ENCODE measurements at regions not wholly inside any gene's neighbourhood (a gene's known extent, or its start where the extent isn't known, plus 50 kb on each side); places are given as distances from the start of the nearest gene placed in this dataset.

DNA sequence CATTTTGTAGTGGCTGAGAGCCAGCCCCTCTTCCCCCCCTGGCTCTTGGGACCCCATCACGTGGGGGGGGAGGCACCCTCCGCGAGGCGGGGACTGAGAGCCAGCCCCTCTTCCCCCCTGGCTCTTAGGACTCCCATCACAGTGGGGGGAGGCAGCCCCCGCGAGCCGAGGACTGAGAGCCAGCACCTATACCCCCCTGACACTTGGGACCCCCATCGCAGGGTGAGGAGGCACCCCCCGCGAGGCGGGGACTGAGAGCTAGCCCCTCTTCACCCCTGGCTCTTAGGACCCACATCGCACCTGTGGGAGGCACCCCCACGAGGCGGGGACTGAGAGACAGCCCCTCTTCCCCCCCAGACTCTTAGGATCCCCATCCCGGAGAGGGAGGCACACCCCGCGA is 2426.5 kb upstream of the PCDH20 start:
- TF ChIP-seq, protein P1, sequence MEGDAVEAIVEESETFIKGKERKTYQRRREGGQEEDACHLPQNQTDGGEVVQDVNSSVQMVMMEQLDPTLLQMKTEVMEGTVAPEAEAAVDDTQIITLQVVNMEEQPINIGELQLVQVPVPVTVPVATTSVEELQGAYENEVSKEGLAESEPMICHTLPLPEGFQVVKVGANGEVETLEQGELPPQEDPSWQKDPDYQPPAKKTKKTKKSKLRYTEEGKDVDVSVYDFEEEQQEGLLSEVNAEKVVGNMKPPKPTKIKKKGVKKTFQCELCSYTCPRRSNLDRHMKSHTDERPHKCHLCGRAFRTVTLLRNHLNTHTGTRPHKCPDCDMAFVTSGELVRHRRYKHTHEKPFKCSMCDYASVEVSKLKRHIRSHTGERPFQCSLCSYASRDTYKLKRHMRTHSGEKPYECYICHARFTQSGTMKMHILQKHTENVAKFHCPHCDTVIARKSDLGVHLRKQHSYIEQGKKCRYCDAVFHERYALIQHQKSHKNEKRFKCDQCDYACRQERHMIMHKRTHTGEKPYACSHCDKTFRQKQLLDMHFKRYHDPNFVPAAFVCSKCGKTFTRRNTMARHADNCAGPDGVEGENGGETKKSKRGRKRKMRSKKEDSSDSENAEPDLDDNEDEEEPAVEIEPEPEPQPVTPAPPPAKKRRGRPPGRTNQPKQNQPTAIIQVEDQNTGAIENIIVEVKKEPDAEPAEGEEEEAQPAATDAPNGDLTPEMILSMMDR (conservative IDR thresholded peaks at IDR 0.05; ENCODE audit: low read length), result no peak
- no peak for TF ChIP-seq EZH2phosphoT487 (IDR thresholded peaks at IDR 0.05; ENCODE audit: borderline replicate concordance)

Measured in Loucy (cell line).